ENCODE measurements at regions not wholly inside any gene's neighbourhood (a gene's known extent, or its start where the extent isn't known, plus 50 kb on each side); places are given as distances from the start of the nearest gene placed in this dataset.

- no peak for TF ChIP-seq CTCF (IDR thresholded peaks at IDR 0.05; ENCODE audit: insufficient read depth, low read depth, low read length)
- DNase-seq (ENCODE audit: low read depth), result no peak
- no peaks in the 10 kb centered on the region for H3K27me3 ChIP-seq (ENCODE audit: control insufficient read depth, insufficient read depth, low read length)
- no peaks in the 10 kb centered on the region for H3K36me3 ChIP-seq (ENCODE audit: control insufficient read depth, insufficient read depth, low read length)
- ChIA-PET CTCF (no interaction called here), POLR2A (no interaction called here)
- no peak overlapping the region for H3K4me3 ChIP-seq (ENCODE audit: low read depth, low read length)
These were observed 145.6 kb upstream of the CHRM3 start for GRCh38 chr1:239240736-239241135.

- no peaks in the 10 kb centered on the region for H3K27me3 ChIP-seq (ENCODE audit: control insufficient read depth, insufficient read depth, low read length)
- POLR2A ChIA-PET, result no interaction called here
- H3K4me3 ChIP-seq (ENCODE audit: low read depth, low read length), result no peak overlapping the region
- no peak for DNase-seq (ENCODE audit: low read depth)
- CTCF ChIA-PET, result interaction anchor here (0.9 kb wide), 1 partner anchor 19 kb away, joined by 3 read pairs; no protein-coding TSS in a partner anchor
- H3K36me3 ChIP-seq (ENCODE audit: control insufficient read depth, insufficient read depth, low read length), result no peaks in the 10 kb centered on the region
- no peak for TF ChIP-seq CTCF (IDR thresholded peaks at IDR 0.05; ENCODE audit: insufficient read depth, low read depth, low read length)
These were observed 146.8 kb upstream of the CHRM3 start for GRCh38 chr1:239239529-239239928.

DNA sequence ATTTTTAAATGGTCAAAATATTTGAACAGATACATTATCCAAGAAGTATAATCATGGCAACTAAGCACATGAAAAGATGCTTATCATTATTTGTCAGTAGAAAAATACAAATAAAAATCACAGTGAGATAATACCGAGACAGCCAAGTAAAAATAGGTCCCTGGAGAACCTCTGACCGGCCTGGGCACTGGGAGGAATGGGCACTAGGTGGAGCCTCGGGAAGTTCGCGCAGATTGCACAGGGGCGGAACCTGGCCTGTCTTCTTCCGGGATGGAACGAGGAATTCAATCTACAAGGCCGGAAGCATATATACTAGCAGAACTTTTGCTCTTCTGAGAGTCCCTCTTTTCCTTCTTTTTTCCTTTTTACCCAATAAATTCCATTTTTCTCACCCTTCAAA lies 148.5 kb upstream of the CHRM3 start:
- CTCF ChIA-PET, result no interaction called here
- Histone ChIP-seq H3K4me3 (ENCODE audit: low read depth, low read length) (no peak overlapping the region), H3K36me3 (ENCODE audit: control insufficient read depth, insufficient read depth, low read length) (no peaks in the 10 kb centered on the region), H3K27me3 (ENCODE audit: control insufficient read depth, insufficient read depth, low read length) (no peaks in the 10 kb centered on the region)
- POLR2A ChIA-PET, result no interaction called here
- TF ChIP-seq CTCF (IDR thresholded peaks at IDR 0.05; ENCODE audit: insufficient read depth, low read depth, low read length), result no peak
- no peak for DNase-seq (ENCODE audit: low read depth)

DNA sequence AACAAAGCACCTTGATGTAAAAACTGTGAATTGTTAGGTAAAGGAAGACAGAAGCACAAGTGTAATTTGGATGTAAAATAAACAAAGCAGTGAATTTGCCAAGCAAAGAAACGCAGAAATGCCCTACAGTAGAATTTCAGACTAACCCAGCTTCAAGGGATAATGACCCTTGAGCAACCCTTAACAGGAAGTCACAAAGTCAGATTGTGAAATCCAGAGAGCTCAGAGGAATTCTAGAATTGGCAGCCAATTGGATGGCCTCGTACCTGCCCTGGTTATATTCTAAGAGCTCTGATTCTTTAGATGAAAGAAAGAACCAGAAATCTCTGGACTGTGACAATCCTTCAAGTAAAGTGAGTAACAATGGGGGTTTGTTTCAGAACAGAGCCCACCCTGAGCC lies 152.7 kb upstream of the CHRM3 start:
- Histone ChIP-seq H3K36me3 (ENCODE audit: control insufficient read depth, insufficient read depth, low read length) (no peaks in the 10 kb centered on the region), H3K27me3 (ENCODE audit: control insufficient read depth, insufficient read depth, low read length) (no peaks in the 10 kb centered on the region), H3K4me3 (ENCODE audit: low read depth, low read length) (no peak overlapping the region)
- CTCF ChIA-PET, result no interaction called here
- POLR2A ChIA-PET, result no interaction called here
- TF ChIP-seq CTCF (IDR thresholded peaks at IDR 0.05; ENCODE audit: insufficient read depth, low read depth, low read length), result no peak
- DNase-seq (ENCODE audit: low read depth), result no peak

- POLR2A ChIA-PET, result no interaction called here
- Histone ChIP-seq H3K27me3 (ENCODE audit: control insufficient read depth, insufficient read depth, low read length) (no peaks in the 10 kb centered on the region), H3K36me3 (ENCODE audit: control insufficient read depth, insufficient read depth, low read length) (no peaks in the 10 kb centered on the region), H3K4me3 (ENCODE audit: low read depth, low read length) (no peak overlapping the region)
- TF ChIP-seq CTCF (IDR thresholded peaks at IDR 0.05; ENCODE audit: insufficient read depth, low read depth, low read length), result no peak
- CTCF ChIA-PET, result no interaction called here
- DNase-seq (ENCODE audit: low read depth), result no peak
These were observed 153.4 kb upstream of the CHRM3 start for GRCh38 chr1:239232921-239233320.

Data from BJ (cell line).